ENCODE measurements at regions not wholly inside any gene's neighbourhood (a gene's known extent, or its start where the extent isn't known, plus 50 kb on each side); places are given as distances from the start of the nearest gene placed in this dataset.

- TF ChIP-seq CTCF (conservative IDR thresholded peaks at IDR 0.05; ENCODE audit: low read depth, low read length) (no peak), EZH2 (IDR thresholded peaks at IDR 0.05; ENCODE audit: borderline replicate concordance, low read depth, low read length, poor library complexity, severe bottlenecking) (no peak)
Observed at GRCh38 chr18:77482190-77483085, 232.8 kb downstream of the GALR1 start.
